LNCAP (cell line): ENCODE measurements at regions not wholly inside any gene's neighbourhood (a gene's known extent, or its start where the extent isn't known, plus 50 kb on each side); places are given as distances from the start of the nearest gene placed in this dataset.

Source experiments
- TF ChIP-seq, protein P1 (sequence below): fragments of 450-650 bp; IDR thresholded peaks from 2 replicates; pipeline ENCODE4 v1.5.1; 2017; ENCODE audit warnings: mild to moderate bottlenecking

DNA sequence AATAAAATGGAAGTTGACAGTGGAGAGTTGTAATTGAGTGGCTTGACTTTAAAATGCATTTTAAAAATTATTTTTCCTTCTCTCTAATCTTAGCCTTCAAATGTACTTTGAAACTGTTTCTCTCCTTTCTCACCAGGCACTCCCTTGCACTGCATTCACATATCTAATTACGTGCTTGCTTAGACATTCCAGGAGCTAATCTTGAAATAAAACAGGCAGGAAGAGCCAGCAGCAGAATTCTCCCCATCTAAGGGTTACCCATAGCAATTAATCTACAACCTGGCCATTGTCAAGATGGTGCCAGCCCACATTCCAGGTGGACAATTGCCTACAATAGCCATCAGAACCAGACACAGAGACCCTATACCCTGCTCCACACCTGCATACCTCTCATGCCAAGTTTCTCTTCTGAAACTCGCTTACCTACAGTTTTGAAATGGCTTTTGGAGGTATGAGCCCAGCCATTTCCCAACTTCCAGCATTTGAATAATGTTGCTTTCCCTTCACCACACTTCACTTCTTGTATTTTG is 167.6 kb upstream of the GJE1 start:
- TF ChIP-seq, protein P1, sequence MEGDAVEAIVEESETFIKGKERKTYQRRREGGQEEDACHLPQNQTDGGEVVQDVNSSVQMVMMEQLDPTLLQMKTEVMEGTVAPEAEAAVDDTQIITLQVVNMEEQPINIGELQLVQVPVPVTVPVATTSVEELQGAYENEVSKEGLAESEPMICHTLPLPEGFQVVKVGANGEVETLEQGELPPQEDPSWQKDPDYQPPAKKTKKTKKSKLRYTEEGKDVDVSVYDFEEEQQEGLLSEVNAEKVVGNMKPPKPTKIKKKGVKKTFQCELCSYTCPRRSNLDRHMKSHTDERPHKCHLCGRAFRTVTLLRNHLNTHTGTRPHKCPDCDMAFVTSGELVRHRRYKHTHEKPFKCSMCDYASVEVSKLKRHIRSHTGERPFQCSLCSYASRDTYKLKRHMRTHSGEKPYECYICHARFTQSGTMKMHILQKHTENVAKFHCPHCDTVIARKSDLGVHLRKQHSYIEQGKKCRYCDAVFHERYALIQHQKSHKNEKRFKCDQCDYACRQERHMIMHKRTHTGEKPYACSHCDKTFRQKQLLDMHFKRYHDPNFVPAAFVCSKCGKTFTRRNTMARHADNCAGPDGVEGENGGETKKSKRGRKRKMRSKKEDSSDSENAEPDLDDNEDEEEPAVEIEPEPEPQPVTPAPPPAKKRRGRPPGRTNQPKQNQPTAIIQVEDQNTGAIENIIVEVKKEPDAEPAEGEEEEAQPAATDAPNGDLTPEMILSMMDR: no peak

DNA sequence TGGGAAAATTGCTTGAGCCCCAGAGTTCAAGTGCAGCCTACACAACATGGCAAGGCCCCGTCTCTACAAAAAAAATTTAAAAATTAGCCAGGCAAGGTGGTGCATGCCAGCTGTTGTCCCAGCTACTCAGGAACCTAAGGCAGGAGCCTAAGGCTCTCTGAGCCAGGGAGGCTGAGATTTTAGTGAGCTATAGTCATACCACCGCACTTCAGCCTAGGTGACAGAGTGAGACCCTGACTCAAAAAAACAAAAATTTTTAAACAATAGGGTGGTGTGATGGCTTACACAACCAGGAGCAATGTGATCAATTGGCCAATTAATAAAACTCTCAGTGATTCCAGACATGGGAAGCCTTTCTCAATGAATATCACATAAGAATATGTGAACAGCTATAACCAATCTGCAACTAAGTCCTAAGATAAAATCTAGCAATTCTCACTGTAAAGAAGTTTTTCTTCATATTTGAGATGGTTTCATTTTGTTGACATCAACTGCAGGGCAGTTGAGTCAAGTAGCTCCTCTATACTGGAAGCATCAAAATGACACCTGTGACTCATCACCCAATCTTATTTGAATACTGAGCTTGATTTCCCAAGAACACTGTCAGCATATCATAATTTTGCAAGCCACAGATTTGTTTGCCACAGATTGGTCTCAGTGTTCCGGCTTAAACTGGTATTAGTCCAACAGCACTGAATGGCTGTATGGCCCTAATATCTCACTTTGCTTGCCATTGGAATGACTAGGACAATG is 169.0 kb upstream of the GJE1 start:
- TF ChIP-seq, protein P1: no peak

DNA sequence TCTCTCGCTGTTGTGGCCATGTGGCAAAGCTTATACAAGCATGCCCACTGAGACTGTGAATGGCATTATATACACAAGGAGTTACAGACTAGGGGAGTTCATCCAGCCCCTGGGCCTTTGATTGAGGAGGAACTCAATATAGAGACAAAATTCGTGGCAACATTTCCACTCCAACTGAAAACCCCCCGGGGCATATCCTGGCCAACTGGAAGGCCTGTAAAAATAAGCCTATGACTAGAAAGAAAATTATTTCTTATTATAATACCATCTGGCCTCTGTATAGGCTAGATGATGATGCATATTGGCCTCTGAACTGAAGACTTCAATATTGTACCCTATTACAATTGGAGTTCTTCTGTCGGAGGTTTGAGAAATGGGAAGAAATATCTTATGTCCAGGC is 175.5 kb upstream of the GJE1 start:
- TF ChIP-seq, protein P1: no peak

DNA sequence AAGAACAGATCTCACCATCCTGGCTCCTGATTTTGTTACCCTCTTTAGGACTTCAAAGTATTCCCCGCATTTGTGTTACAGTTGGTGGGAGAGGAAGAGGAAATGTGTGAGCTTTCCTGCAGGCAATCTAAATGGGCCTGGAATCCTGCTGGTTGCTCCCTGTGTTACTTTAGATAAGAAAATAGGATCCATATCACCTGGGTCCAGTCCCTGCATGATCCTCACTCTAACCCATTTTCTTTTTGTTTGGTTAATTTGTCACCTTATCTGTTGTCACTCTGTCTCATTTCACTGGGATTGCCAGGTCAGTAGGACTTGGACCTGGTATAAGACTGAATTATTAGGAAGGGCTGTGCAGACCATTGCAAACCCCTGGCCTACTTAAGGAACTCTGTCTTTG is 175.9 kb upstream of the GJE1 start:
- TF ChIP-seq, protein P1: no peak

DNA sequence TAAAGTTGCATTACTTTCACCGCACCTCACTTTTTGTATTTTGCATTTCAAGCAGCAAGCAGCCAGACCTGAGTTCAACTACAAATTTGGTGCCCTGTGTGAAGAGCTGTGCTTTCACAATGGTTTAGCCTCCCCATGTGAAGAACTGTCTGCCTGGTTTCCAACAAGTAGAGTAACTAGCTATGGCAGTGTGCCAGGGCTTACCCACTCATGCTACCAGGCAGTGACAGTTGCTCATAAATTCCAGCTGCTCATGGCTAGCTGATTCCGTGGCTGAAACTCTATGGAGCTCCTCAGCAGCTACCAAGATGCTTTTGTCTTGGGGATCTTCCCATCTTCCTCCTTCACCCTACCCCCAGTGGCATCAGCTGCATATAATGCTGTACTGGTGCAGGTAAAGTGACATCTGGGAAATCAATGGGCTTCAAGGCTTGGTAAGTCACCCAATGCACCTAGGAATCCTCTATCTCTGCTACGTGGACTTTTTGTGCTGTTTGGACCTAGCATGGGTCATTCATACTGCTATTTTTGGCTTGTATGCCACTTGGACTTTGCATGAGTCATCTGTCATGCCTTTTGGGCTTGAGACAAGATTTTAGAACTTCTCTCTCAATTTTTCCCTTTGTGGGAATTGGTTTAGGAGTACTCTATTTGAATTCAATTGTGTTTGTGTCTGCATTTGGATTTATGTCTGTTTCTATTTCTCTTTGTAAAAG is 176.5 kb upstream of the GJE1 start:
- TF ChIP-seq, protein P1: no peak

DNA sequence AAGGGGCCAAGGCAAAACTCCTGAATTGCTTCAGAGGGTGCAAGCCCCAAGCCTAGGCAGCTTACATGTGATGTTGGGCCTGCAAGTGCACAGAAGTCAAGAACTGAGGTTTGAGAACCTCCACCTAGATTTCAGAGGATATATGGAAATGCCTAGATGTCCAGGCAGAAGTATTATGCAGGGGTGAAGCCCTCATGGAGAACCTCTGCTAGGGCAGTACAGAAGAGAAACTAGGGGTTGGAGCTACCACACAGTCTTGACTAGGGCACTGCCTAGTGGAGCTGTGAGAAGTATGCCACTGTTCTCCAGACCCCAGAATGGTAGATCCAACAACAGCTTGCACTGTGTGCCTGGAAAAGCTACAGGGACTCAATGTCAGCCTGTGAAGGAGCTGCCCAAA is 179.7 kb upstream of the GJE1 start:
- TF ChIP-seq, protein P1: no peak

DNA sequence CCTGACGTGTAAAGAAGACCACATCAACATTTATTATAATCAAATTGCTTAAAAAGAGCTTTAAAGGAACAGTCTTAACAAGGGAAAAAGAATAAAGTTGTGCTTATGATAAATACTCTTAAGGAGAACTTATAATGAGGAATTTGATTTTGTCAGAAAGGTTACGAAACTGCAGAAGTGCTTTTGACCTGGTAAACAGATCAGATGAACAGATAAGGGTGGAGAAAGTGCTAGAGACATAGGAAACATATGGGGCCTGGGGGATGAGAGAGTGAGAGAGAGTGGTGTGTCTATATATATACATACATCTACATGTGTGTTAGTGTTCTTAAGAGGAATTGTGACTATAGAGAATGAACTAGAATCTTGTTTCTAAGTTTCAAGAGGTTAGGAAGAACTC is 186.2 kb upstream of the GJE1 start:
- TF ChIP-seq, protein P1: no peak
